HS-5 (cell line): ENCODE measurements at regions not wholly inside any gene's neighbourhood (a gene's known extent, or its start where the extent isn't known, plus 50 kb on each side); places are given as distances from the start of the nearest gene placed in this dataset.
A peak's percentile ranks its signal among the peaks of the same experiment; 100 is the strongest.

Experiments
- DNase-seq: peaks from one replicate; pipeline ENCODE4 v3.0.0-alpha.2; 2012; ENCODE audit warnings: low read depth

DNA sequence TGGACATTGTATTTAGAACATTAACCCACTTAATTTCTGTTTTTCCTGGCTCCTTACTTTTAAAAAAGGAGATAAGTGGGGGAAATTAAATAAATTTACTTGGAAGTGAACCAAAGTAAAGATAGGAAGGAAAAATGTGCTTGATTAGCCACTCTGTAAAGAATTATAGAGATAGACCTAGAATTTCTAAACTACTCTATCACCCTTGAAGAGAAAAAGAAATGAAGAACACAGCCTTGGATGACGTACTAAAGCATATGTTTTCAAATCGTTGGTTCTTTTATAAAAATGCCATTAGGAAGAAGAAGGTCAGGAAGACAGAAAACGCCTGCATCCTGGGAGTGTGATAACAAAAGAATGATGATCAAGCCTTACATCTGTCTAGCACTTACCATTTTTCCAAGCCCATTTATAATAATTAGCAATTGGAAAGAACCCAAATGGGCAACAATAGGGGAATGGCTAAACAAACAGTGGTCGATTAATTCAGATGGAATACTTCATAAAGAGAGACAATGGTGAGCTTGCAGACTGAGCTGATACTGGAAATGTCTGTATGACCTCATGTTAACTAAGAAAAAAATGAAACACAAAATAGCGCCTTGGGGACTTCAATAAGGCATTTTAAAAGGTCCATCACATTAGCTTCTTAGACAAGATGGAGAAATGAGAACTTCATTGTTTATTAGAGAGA, 81.0 kb upstream of the LRRC55 start:
- no peak for DNase-seq

DNA sequence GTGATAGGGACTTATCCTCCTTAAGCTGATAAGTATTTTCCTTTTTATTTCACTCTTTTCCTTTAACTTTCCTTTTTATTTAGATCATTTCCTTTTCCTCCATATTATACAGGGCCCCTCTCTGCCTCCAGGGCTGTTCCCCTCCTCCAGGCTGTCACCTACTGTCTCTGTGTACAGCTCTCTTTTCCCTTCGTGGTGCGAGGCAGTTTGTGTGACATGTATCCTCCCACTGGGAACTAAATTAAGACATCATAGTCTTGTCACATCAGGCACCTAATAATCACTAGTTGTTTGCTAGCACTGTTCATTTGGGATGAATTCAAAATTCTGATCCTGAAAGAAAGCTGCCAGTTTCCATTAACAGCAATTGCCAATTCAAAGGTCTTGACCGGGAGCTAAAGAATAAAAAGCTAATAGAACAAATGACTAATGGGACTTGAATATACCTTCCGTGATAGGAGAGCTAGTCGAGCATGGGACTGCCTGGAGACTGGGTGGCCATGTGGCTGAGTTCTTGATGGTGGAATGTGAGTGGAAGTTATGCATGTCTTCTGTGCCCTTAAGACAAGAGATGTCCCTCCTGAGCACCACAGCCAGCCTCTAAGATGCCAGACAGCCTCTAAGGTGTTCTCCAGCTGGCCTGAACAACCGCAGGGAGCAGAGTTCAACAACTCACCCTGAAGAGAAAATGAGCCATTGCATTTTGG, 77.7 kb upstream of the LRRC55 start:
- DNase-seq: no peak

DNA sequence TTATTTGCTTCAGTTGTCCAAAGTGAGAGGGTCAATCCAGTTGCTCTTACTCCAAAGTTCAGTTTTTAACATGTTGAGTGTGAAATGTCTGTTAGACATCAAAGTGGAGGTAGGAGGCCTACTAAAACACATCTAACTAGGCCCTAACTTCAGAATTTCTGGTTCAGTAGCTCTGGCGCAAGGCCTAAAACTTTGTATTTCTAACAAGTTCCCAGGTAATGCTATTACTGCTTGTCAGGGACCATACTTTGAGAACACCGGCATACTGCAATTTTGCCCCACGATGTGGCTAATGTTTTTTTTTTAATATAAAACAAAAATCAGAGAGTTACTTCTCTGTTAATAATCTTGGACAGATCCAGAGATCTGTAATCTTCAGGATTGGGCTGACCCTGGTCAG, 72.4 kb upstream of the LRRC55 start:
- no peak for DNase-seq

DNA sequence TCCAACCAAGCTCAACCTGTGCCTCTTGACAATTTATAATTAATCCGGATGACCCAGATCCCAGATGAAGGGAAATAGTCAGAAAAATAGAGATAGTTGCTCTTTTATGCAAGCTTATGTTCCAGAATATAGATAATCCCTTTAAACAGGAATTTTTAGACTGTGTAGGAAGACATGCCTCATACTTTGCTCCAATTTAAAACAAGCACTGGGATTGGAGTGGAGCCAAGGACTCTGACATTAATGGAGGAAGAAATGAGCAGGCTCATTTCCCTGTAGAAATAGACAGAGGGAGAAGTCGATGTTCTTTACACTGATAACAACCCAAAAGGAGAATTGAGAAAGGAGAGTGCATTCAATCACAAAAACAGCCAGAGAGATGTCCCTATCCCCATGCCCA, 70.1 kb upstream of the LRRC55 start:
- DNase-seq: no peak

DNA sequence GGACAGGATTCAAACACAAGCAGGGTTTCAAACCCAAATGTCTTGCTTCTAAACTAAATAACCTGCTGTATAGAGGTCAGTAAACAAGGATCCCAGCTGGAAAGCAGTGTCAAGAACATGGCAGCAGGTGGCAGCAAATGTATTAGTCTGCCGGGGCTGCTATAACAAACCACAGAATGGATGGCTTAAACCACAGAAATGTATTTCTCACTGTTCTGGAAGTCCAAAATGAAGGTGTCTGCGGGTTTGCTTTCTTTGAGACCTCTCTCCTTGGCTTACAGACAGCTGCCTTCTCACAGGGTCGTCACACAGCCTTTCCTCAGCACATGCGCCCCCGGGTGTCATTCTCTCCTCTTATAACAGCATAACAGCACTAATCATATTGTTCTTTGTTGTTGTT, 65.1 kb upstream of the LRRC55 start:
- DNase-seq: peak; percentile 10

DNA sequence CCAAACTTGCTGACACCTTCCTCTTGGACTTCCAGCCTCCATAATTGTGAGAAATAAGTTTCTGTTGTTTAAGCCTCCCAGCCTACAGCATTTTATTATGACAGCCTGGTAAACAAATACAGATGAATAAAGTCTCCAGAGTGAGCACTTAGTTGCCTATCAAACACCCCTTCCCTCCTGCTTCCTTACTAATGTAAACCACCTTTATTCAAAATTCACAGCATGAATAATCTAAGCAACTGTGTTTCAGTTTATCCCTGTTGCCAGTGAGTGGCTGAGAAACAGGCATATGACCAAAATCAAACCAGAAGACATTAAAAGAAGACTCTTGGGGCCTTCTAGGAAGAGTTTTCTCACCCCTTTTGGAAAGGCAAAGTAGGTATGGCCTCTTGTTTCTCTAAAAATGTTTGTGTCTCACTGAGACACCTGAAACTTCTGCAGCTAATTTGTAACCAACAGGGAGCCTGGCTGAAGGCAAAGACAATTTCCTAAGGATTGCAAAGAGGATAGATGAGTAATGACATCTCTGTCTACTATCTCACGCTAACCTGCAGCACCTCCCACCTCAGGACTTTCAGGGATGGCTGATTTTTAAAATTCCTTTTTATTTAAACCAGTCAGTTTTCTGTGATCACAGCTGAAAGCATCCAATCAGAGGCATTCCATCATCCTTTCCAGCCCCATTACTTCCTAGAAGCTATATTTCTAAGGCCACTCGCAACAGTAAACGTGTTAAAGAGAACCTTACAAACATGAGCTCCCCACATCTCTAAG, 61.4 kb upstream of the LRRC55 start:
- DNase-seq: no peak

DNA sequence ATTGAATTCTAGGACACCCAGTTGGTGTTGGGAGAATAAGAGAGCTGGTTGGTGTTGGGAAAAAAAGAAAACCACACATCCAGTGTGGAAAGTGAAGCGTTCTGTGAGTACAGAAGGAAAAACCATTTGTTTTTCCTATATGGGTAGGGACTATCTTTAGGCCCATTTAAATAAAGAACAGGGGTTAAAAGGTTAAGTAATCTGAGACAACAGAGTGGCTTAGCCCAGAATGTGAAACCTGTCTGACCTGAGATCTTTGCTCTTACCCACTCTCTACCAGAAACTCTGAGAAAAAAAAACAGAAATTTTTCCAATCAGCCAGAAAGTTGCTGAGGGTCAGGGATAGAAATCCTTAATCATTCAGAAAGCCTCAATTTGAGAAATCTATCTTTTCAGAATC, 59.8 kb upstream of the LRRC55 start:
- DNase-seq: no peak

DNA sequence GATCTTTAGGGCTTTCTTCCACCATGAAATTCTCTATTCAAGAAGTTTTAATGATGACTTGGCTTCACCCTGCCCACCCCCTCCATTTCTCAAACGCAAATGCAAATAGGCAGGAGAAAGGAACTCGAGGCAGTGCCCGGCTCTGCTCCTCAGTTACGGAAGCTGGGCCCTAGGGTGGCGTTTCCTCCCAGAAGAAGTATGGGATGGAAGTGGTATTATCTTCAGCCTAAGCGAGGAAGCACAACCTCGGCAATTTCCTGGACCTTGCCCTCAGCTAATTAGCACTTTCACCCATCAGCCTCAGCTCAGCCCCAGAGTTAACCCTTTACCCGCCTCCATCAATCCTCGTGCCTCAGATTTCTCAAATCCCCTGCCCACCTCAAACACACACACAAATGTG, 58.2 kb upstream of the LRRC55 start:
- DNase-seq: no peak

DNA sequence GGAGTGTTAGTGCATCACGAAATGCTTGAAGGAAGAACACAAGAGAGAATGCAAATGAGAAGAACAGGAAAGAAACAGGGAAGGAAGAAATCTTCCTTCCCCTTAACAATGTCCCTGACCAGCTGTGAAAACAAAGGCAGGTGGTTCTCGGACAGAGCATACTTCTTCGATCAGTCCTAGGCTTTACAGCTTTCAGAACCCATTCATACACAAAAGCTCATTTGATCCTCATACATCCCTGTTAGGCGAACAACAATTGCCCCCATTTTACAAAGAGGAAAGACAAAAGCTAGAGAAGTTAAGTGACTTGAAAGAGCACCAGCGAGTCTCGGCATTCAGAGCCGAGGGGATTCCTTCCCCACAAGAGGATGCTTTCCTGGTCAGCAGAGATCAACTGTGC, 57.2 kb upstream of the LRRC55 start:
- no peak for DNase-seq

DNA sequence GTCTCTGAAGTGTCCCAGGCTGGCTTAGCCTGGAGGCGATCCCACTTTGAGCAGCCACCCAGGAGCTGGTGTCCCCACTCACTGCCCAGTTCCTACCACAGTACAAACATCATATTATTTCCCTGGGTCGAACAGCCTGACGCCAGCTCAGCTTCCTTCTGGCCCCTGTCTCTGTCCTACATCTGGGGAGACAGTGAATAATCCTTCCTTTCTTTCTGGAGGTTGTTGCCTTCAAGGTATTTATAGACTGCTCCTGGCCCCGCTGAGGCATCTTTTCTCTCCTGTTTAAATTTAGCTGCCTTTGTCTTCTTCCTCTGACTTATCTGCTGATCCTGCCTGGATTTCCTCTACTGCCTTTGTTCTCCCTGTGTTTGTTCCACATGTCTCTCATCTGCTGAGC, 56.8 kb upstream of the LRRC55 start:
- no peak for DNase-seq

DNA sequence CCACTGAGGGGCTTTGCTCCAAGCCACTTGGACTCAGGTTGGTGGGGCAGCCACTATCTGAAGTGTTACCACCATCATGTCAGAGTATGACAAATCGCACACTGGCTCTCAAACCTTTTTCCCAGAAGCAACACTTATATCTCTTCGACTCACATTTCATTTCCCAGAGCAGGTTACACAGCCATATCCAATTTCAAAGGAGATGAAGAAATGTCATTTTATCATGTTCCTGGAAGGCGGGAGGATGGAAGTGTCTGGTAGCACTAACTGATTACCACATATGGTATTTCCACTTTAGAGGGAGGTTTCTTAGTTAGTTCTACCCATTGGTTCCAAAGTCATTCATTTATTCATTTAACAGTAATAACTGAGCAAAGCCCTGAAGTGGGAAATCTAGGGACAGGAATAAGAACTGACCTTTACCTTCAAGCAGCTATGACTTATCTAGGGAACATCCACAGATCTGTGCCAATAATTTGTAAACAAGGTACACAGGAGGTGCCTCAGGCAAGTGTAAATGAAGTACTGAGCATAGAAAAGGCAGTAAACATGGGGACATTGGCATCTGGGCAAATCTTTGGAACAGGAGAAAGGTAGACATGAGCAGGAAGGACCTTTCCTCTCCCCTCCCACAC, 54.9 kb upstream of the LRRC55 start:
- DNase-seq: no peak

DNA sequence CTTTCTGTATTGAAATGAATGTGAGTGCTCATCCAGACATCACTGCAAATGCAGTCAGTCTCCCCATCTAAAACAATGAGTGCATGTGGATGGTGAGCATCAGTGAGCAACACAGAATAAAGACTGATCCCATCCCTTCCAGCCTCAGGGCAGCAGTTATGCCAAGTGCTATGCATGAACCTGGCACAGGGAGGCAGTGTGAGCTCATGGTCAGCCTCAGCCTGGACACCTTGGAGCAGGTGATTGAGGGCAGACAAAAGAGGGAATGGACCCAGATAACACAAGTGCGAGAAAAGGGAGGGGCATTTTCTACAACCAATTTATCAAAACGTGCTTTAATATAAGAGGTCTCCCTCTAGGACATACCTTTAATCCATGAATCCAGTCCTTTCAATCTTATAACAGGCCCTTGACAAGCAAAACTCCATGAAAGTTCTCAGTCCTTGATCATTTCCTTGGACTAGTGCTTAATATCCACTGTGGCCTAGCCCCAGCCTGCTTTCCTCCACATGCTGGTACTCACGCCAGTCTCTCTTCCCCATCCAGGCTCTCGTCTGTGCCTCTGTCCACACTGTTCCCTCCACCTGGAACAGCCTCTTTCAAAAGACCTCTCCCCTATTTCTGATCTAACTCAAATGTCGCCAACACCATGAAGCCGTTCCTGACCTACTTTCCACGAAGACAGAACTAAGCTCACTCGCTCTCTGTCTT, 50.5 kb upstream of the LRRC55 start:
- DNase-seq: no peak
